Neural cell (in vitro differentiated cells): ENCODE measurements at regions not wholly inside any gene's neighbourhood (a gene's known extent, or its start where the extent isn't known, plus 50 kb on each side); places are given as distances from the start of the nearest gene placed in this dataset.

ENCODE experiments used
- H2AFZ ChIP-seq: fragments of 200-600, 300-800 bp; sonication (generic), shearing (Covaris generic); 2 replicates; pipeline ENCODE4 v1.6.0; 2014; ENCODE audit warnings: low read depth, mild to moderate bottlenecking, antibody characterized with exemption, low read length, moderate library complexity
- H3F3A ChIP-seq: fragments of 200-600 bp; shearing (Covaris generic); 2 replicates; pipeline ENCODE4 v1.6.1; 2016; ENCODE audit warnings: mild to moderate bottlenecking, moderate library complexity, mixed read lengths, antibody characterized with exemption, low read length; ENCODE audit not compliant: insufficient read depth, poor library complexity, severe bottlenecking
- H3K27ac ChIP-seq: fragments of 200-600, 300-800 bp; sonication (generic), shearing (Covaris generic); 2 replicates; pipeline ENCODE4 v1.5.1; 2014; ENCODE audit warnings: mild to moderate bottlenecking, low read length, moderate library complexity
- H3K27me3 ChIP-seq: fragments of 300-800, 200-600 bp; sonication (generic), shearing (Covaris generic); 2 replicates; pipeline ENCODE4 v1.6.0; 2014; ENCODE audit warnings: mild to moderate bottlenecking, low read depth, low read length, moderate library complexity; ENCODE audit not compliant: insufficient read depth
- H3K36me3 ChIP-seq: fragments of 300-800, 200-600 bp; sonication (generic), shearing (Covaris generic); 2 replicates; pipeline ENCODE4 v1.5.1; 2014; ENCODE audit warnings: mild to moderate bottlenecking, antibody characterized with exemption, low read length, moderate library complexity; ENCODE audit not compliant: insufficient read depth
- H3K4me2 ChIP-seq: fragments of 300-800, 200-600 bp; sonication (generic), shearing (Covaris generic); 2 replicates; pipeline ENCODE4 v1.6.0; 2014; ENCODE audit warnings: mild to moderate bottlenecking, low read length
- H3K4me3 ChIP-seq: fragments of 300-800, 200-600 bp; sonication (generic), shearing (Covaris generic); 2 replicates; pipeline ENCODE4 v1.5.1; 2014; ENCODE audit warnings: mild to moderate bottlenecking, low read length, moderate library complexity
- H3K79me2 ChIP-seq: fragments of 200-600 bp; shearing (Covaris generic); replicated peaks from 2 replicates; pipeline ENCODE4 v1.6.0; 2014; ENCODE audit warnings: mild to moderate bottlenecking, low read length, moderate library complexity; ENCODE audit not compliant: insufficient read depth
- H3K9ac ChIP-seq: fragments of 300-800, 200-600 bp; sonication (generic), shearing (Covaris generic); 2 replicates; pipeline ENCODE4 v1.6.1; 2016; ENCODE audit warnings: mild to moderate bottlenecking, low read length, mixed read lengths
- H3K9me2 ChIP-seq: fragments of 200-600 bp; shearing (Covaris generic); 2 replicates; pipeline ENCODE4 v1.6.1; 2016; ENCODE audit warnings: mild to moderate bottlenecking, low read length, mixed read lengths; ENCODE audit not compliant: insufficient read depth
- H3K9me3 ChIP-seq: fragments of 200-600, 300-800 bp; sonication (generic), shearing (Covaris generic); 2 replicates; pipeline ENCODE4 v1.6.1; 2016; ENCODE audit warnings: mild to moderate bottlenecking, mixed run types, low read length, moderate library complexity, mixed read lengths
- H4K20me1 ChIP-seq: fragments of 200-600 bp; shearing (Covaris generic); 2 replicates; pipeline ENCODE4 v1.6.1; 2016; ENCODE audit warnings: mild to moderate bottlenecking, mixed run types; ENCODE audit not compliant: insufficient read depth
- EP300 ChIP-seq: fragments of 450-650 bp; conservative IDR thresholded peaks from 2 replicates; pipeline ENCODE4 v1.6.1; 2014; ENCODE audit warnings: antibody characterized with exemption, mild to moderate bottlenecking, moderate library complexity; ENCODE audit not compliant: poor library complexity, severe bottlenecking
- EZH2 ChIP-seq: fragments of 200-600, 300-800 bp; shearing (Covaris generic), sonication (generic); IDR thresholded peaks from 2 replicates; pipeline ENCODE4 v1.6.1; 2014; ENCODE audit warnings: antibody characterized with exemption, low read length, borderline replicate concordance, mild to moderate bottlenecking; ENCODE audit not compliant: insufficient read depth, poor library complexity, severe bottlenecking
- MXI1 ChIP-seq: fragments of 450-650 bp; conservative IDR thresholded peaks from 2 replicates; pipeline ENCODE4 v1.6.1; 2014; ENCODE audit warnings: antibody characterized with exemption, mild to moderate bottlenecking; ENCODE audit not compliant: poor library complexity, severe bottlenecking
- POLR2AphosphoS5 ChIP-seq: IDR thresholded peaks from 2 replicates; pipeline ENCODE4 v1.6.1; 2012
- RAD21 ChIP-seq: fragments of 450-650 bp; conservative IDR thresholded peaks from 2 replicates; pipeline ENCODE4 v1.6.1; 2014; ENCODE audit warnings: antibody characterized with exemption, mild to moderate bottlenecking, moderate library complexity
- SMC3 ChIP-seq: fragments of 450-650 bp; conservative IDR thresholded peaks from 2 replicates; pipeline ENCODE4 v1.6.1; 2014; ENCODE audit warnings: antibody characterized with exemption, mild to moderate bottlenecking, moderate library complexity; ENCODE audit not compliant: poor library complexity
- TAF1 ChIP-seq: IDR thresholded peaks from 2 replicates; pipeline ENCODE4 v1.6.1; 2012; ENCODE audit warnings: low read depth
- TF ChIP-seq, protein P1 (sequence below): fragments of 450-650 bp; IDR thresholded peaks from 2 replicates; pipeline ENCODE4 v1.5.1; 2014; ENCODE audit warnings: antibody characterized with exemption, mild to moderate bottlenecking, moderate library complexity; ENCODE audit not compliant: poor library complexity, severe bottlenecking
- TF ChIP-seq, protein P2 (sequence below): IDR thresholded peaks from 2 replicates; pipeline ENCODE4 v1.6.1; 2012; ENCODE audit warnings: borderline replicate concordance

DNA sequence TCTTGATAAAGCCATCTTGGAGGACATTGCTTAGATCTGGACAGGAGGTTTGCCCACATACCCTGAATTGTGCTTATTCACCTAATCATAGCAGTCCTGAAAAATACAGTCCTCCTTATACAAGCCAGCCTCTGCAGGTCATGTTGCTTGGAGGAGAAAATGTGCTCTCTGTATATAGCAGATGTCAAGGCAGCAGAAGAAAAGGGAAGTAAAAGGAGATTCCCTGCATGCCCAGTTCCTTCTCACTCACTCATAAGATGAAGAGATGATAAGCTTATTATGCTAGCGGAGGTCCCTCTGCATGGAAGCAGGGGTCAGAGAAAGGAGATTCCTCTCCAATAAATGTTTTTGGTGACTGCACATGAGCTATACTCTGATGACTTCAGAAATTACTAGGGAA, 458.8 kb upstream of the ZMIZ1 start:
- Histone ChIP-seq H3K9me3 (no peaks in the 10 kb centered on the region), H3K36me3 (no peaks in the 10 kb centered on the region), H3K4me2 (no peak overlapping the region), H3K4me3 (no peak overlapping the region), H3K9me2 (no peaks in the 10 kb centered on the region), H3K27ac (no peak overlapping the region), H3K9ac (no peak overlapping the region), H4K20me1 (no peaks in the 10 kb centered on the region), H3K79me2 (no peaks in the 10 kb centered on the region), H2AFZ (no peak overlapping the region), H3K27me3 (no peaks in the 10 kb centered on the region), H3F3A (no peaks in the 10 kb centered on the region)
- TF ChIP-seq, protein P1, sequence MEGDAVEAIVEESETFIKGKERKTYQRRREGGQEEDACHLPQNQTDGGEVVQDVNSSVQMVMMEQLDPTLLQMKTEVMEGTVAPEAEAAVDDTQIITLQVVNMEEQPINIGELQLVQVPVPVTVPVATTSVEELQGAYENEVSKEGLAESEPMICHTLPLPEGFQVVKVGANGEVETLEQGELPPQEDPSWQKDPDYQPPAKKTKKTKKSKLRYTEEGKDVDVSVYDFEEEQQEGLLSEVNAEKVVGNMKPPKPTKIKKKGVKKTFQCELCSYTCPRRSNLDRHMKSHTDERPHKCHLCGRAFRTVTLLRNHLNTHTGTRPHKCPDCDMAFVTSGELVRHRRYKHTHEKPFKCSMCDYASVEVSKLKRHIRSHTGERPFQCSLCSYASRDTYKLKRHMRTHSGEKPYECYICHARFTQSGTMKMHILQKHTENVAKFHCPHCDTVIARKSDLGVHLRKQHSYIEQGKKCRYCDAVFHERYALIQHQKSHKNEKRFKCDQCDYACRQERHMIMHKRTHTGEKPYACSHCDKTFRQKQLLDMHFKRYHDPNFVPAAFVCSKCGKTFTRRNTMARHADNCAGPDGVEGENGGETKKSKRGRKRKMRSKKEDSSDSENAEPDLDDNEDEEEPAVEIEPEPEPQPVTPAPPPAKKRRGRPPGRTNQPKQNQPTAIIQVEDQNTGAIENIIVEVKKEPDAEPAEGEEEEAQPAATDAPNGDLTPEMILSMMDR: no peak
- TF ChIP-seq POLR2AphosphoS5 (no peak), RAD21 (no peak), TAF1 (no peak), MXI1 (no peak), EP300 (no peak), SMC3 (no peak), EZH2 (no peak)
- TF ChIP-seq, protein P2, sequence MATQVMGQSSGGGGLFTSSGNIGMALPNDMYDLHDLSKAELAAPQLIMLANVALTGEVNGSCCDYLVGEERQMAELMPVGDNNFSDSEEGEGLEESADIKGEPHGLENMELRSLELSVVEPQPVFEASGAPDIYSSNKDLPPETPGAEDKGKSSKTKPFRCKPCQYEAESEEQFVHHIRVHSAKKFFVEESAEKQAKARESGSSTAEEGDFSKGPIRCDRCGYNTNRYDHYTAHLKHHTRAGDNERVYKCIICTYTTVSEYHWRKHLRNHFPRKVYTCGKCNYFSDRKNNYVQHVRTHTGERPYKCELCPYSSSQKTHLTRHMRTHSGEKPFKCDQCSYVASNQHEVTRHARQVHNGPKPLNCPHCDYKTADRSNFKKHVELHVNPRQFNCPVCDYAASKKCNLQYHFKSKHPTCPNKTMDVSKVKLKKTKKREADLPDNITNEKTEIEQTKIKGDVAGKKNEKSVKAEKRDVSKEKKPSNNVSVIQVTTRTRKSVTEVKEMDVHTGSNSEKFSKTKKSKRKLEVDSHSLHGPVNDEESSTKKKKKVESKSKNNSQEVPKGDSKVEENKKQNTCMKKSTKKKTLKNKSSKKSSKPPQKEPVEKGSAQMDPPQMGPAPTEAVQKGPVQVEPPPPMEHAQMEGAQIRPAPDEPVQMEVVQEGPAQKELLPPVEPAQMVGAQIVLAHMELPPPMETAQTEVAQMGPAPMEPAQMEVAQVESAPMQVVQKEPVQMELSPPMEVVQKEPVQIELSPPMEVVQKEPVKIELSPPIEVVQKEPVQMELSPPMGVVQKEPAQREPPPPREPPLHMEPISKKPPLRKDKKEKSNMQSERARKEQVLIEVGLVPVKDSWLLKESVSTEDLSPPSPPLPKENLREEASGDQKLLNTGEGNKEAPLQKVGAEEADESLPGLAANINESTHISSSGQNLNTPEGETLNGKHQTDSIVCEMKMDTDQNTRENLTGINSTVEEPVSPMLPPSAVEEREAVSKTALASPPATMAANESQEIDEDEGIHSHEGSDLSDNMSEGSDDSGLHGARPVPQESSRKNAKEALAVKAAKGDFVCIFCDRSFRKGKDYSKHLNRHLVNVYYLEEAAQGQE: no peak

DNA sequence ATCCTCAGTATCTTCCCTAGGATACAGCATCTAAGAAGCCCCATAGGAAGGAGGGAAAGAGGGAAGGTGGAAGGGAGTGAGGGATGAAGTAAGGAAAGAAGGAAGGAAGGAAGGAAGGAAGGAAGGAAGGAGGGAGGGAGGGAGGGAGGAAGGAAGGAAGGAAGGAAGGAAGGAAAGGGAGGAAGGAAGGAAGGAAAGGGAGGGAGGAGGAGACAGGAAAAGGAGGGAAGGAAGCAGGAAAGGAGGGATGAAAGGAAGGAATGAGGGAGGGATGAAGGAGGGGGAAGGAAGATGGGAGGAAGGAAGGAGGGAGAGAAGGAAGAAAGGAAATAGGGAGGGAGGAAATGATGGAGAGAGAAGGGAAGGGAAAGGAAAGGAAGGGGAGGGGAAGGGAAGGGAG, 455.6 kb upstream of the ZMIZ1 start:
- no peaks in the 10 kb centered on the region for H3K27me3 ChIP-seq
- no peak overlapping the region for H3K9ac ChIP-seq
- TF ChIP-seq MXI1 (no peak), SMC3 (no peak), RAD21 (no peak), POLR2AphosphoS5 (no peak), TAF1 (no peak), EZH2 (no peak), EP300 (no peak)
- TF ChIP-seq, protein P2: no peak
- TF ChIP-seq, protein P1: no peak
- no peaks in the 10 kb centered on the region for H3K9me3 ChIP-seq
- no peaks in the 10 kb centered on the region for H3K79me2 ChIP-seq
- H3F3A ChIP-seq: no peaks in the 10 kb centered on the region
- no peaks in the 10 kb centered on the region for H3K9me2 ChIP-seq
- H3K36me3 ChIP-seq: no peaks in the 10 kb centered on the region
- no peak overlapping the region for H3K27ac ChIP-seq
- no peaks in the 10 kb centered on the region for H4K20me1 ChIP-seq
- H3K4me2 ChIP-seq: no peak overlapping the region
- H2AFZ ChIP-seq: no peak overlapping the region
- no peak overlapping the region for H3K4me3 ChIP-seq
